ENCODE measurements at regions not wholly inside any gene's neighbourhood (a gene's known extent, or its start where the extent isn't known, plus 50 kb on each side); places are given as distances from the start of the nearest gene placed in this dataset.

- Mint-ChIP-seq H3K9me3 (no peaks in the 10 kb centered on the region), H3K27ac (no peak overlapping the region), H3K36me3 (no peaks in the 10 kb centered on the region), H3K27me3 (ENCODE audit: low read depth in 3 of 3) (peaks cover 0 to 2% (median 2%) of the 10 kb centered on the region in 3 donors), H3K4me3 (no peak overlapping the region), H3K4me1 (no peaks in the 10 kb centered on the region)
- no peak for DNase-seq
- Histone ChIP-seq H3K79me2 (ENCODE audit: insufficient read depth, low read length) (no peaks in the 10 kb centered on the region), H3K27ac (ENCODE audit: low read depth in 1 of 2, low read length in 2 of 2) (no peak overlapping the region), H3K4me3 (replicated peaks in 1 of 3; ENCODE audit: low read depth in 2 of 3, low read length in 3 of 3) (no peak overlapping the region), H3K4me2 (replicated peaks; ENCODE audit: extremely low read depth, low read length, poor library complexity, severe bottlenecking) (no peak overlapping the region), H3K36me3 (replicated peaks in 1 of 2; ENCODE audit: control insufficient read depth in 1 of 2, insufficient read depth in 2 of 2, low read length in 2 of 2) (no peaks in the 10 kb centered on the region), H4K20me1 (ENCODE audit: insufficient read depth, low read length) (no peaks in the 10 kb centered on the region), H3K9ac (ENCODE audit: insufficient read depth, low read length, poor library complexity, severe bottlenecking) (no peak overlapping the region), H2AFZ (ENCODE audit: insufficient read depth, low read depth, low read length, poor library complexity, severe bottlenecking) (no peak overlapping the region), H3K9me3 (replicated peaks in 1 of 2; ENCODE audit: control insufficient read depth in 1 of 2, insufficient read depth in 1 of 2, low read length in 2 of 2) (no peaks in the 10 kb centered on the region), H3K27me3 (ENCODE audit: control insufficient read depth in 2 of 2, insufficient read depth in 2 of 2, low read length in 2 of 2) (no peaks in the 10 kb centered on the region), H3K4me1 (ENCODE audit: control insufficient read depth in 1 of 2, insufficient read depth in 2 of 2, low read length in 2 of 2) (no peaks in the 10 kb centered on the region)
- intact Hi-C loops (cut with micrococcal nuclease): no loop called here
- no peak for TF ChIP-seq CTCF (IDR thresholded peaks at IDR 0.05)
- 100% methylated on average over 1 of the region's 2 CpGs for WGBS (ENCODE audit: insufficient coverage)
Measured at GRCh38 chr13:39862900-39863299, 207.4 kb downstream of the COG6 start.

GRCh38 chr13:39864221-39864620 lies 208.8 kb downstream of the COG6 start:
- no peaks in the 10 kb centered on the region for H3K9me3 Mint-ChIP-seq
- H3K27ac Mint-ChIP-seq: no peak overlapping the region
- Histone ChIP-seq H3K36me3 (replicated peaks in 1 of 2; ENCODE audit: control insufficient read depth in 1 of 2, insufficient read depth in 2 of 2, low read length in 2 of 2) (no peaks in the 10 kb centered on the region), H3K27me3 (ENCODE audit: control insufficient read depth in 2 of 2, insufficient read depth in 2 of 2, low read length in 2 of 2) (no peaks in the 10 kb centered on the region), H3K4me2 (replicated peaks; ENCODE audit: extremely low read depth, low read length, poor library complexity, severe bottlenecking) (no peak overlapping the region), H3K79me2 (ENCODE audit: insufficient read depth, low read length) (no peaks in the 10 kb centered on the region), H3K27ac (ENCODE audit: low read depth in 1 of 2, low read length in 2 of 2) (no peak overlapping the region), H3K9ac (ENCODE audit: insufficient read depth, low read length, poor library complexity, severe bottlenecking) (no peak overlapping the region), H3K4me3 (replicated peaks in 1 of 3; ENCODE audit: low read depth in 2 of 3, low read length in 3 of 3) (no peak overlapping the region), H3K9me3 (replicated peaks in 1 of 2; ENCODE audit: control insufficient read depth in 1 of 2, insufficient read depth in 1 of 2, low read length in 2 of 2) (no peaks in the 10 kb centered on the region), H2AFZ (ENCODE audit: insufficient read depth, low read depth, low read length, poor library complexity, severe bottlenecking) (no peak overlapping the region), H4K20me1 (ENCODE audit: insufficient read depth, low read length) (no peaks in the 10 kb centered on the region), H3K4me1 (ENCODE audit: control insufficient read depth in 1 of 2, insufficient read depth in 2 of 2, low read length in 2 of 2) (no peaks in the 10 kb centered on the region)
- H3K27me3 Mint-ChIP-seq (ENCODE audit: low read depth in 3 of 3): peaks cover 0 to 2% (median 2%) of the 10 kb centered on the region in 3 donors
- 57% methylated on average over 1 of the region's 5 CpGs for WGBS (ENCODE audit: insufficient coverage)
- no peaks in the 10 kb centered on the region for H3K4me1 Mint-ChIP-seq
- no peaks in the 10 kb centered on the region for H3K36me3 Mint-ChIP-seq
- DNase-seq: no peak
- no peak overlapping the region for H3K4me3 Mint-ChIP-seq
- intact Hi-C loops (cut with micrococcal nuclease): no loop called here
- TF ChIP-seq CTCF (IDR thresholded peaks at IDR 0.05): no peak
